GM12878 (cell line): ENCODE measurements at regions not wholly inside any gene's neighbourhood (a gene's known extent, or its start where the extent isn't known, plus 50 kb on each side); places are given as distances from the start of the nearest gene placed in this dataset.

ENCODE experiments used
- ATAC-seq: fragments of 200-7000 bp; cut with Tn5 transposase; 3 replicates; pipeline ENCODE4 v1.9.1; 2020; ENCODE audit warnings: mild to moderate bottlenecking, moderate library complexity
- BruUV-seq: library from RNA; stranded (reverse); fragments of 400-500 nt; replicated peaks from 2 replicates; lab custom pipeline; 2021; lab: Mats Ljungman, UMichigan
- CTCF ChIA-PET: fragments of 300-600 bp; sonication (Branson Sonifier 250); formaldehyde crosslinking; extraction: SDS; loops from one replicate; lab custom pipeline; 2021; ENCODE audit warnings: inconsistent platforms; lab: Yijun Ruan, JAX
- POLR2A ChIA-PET: fragments of 350-600 bp; formaldehyde crosslinking; extraction: SDS; loops from one replicate; lab custom pipeline; 2021; ENCODE audit warnings: inconsistent platforms; lab: Charles Lee
- RAD21 ChIA-PET: fragments of 300-600 bp; sonication (Branson Sonifier 250); formaldehyde crosslinking; loops from one replicate; lab custom pipeline; 2023; ENCODE audit warnings: antibody characterized with exemption; ENCODE audit not compliant: unreplicated experiment; lab: Charles Lee
- SMC1A ChIA-PET: fragments of 300-600 bp; sonication (Branson Sonifier 250); formaldehyde crosslinking; loops from one replicate; lab custom pipeline; 2023; ENCODE audit not compliant: unreplicated experiment, uncharacterized antibody; lab: Charles Lee
- DNase-seq: peaks from one replicate; pipeline ENCODE4 v3.0.0-alpha.2; 2011; ENCODE audit warnings: low read depth, low spot score
- FAIRE-seq: peaks from 3 replicates; lab custom pipeline; 2011; peaks lifted over from hg19 to GRCh38; lab: Jason Lieb, UNC
- H2AFZ ChIP-seq: 2 replicates; pipeline ENCODE4 v1.6.0; 2011; ENCODE audit warnings: low read depth, low read length, control low read depth; ENCODE audit not compliant: control insufficient read depth
- H3K27ac ChIP-seq: 2 replicates; pipeline ENCODE4 v1.5.1; 2011; ENCODE audit warnings: control low read depth; ENCODE audit not compliant: control insufficient read depth, insufficient read depth
- H3K27me3 ChIP-seq, 2 experiments: replicated peaks in 1 of 2; 2 replicates each; pipeline versions ENCODE4 v1.6.0 to v1.6.1; 2011; ENCODE audit warnings: low read length in 1 of 2; ENCODE audit not compliant: control insufficient read depth in 2 of 2, insufficient read depth in 2 of 2
- H3K36me3 ChIP-seq, 2 experiments: 2 replicates each; pipeline ENCODE4 v1.5.1; 2011; ENCODE audit warnings: low read length in 1 of 2; ENCODE audit not compliant: control insufficient read depth in 2 of 2, insufficient read depth in 2 of 2
- H3K4me1 ChIP-seq: 2 replicates; pipeline ENCODE4 v1.6.1; 2011; ENCODE audit warnings: mild to moderate bottlenecking, low read length, moderate library complexity, mixed read lengths; ENCODE audit not compliant: control insufficient read depth, insufficient read depth
- H3K4me2 ChIP-seq: 2 replicates; pipeline ENCODE4 v1.6.0; 2011; ENCODE audit warnings: control low read depth; ENCODE audit not compliant: control insufficient read depth, insufficient read depth
- H3K4me3 ChIP-seq: fragments of 200-600 bp; sonication (generic); 2 replicates; pipeline ENCODE4 v1.5.1; 2016
- H3K79me2 ChIP-seq: 2 replicates; pipeline ENCODE4 v1.6.0; 2011; ENCODE audit warnings: low read length; ENCODE audit not compliant: control insufficient read depth, insufficient read depth
- H3K9ac ChIP-seq: 2 replicates; pipeline ENCODE4 v1.8.0; 2011; ENCODE audit warnings: low read length, control low read depth, mixed read lengths; ENCODE audit not compliant: control insufficient read depth, insufficient read depth
- H3K9me3 ChIP-seq: replicated peaks from 3 replicates; pipeline ENCODE4 v1.5.1; 2011; ENCODE audit warnings: mild to moderate bottlenecking, low read length; ENCODE audit not compliant: control insufficient read depth, insufficient read depth
- H4K20me1 ChIP-seq: 2 replicates; pipeline ENCODE4 v1.6.0; 2011; ENCODE audit not compliant: control insufficient read depth, insufficient read depth
- CREM ChIP-seq: IDR thresholded peaks from 2 replicates; pipeline ENCODE4 v1.6.1; 2014; ENCODE audit warnings: antibody characterized with exemption, low read depth
- EP300 ChIP-seq, 2 experiments: fragments of 150-350 bp in 1 of 2; IDR thresholded peaks; 2 replicates each; pipeline ENCODE4 v1.6.1; 2011 to 2012; ENCODE audit warnings: low read depth in 2 of 2, low read length in 2 of 2, borderline replicate concordance in 1 of 2, improper control_type of control experiment in 1 of 2, inconsistent platforms in 1 of 2; ENCODE audit not compliant: control insufficient read depth in 1 of 2
- FOS ChIP-seq: IDR thresholded peaks from 3 replicates; pipeline ENCODE4 v1.6.1; 2011; ENCODE audit warnings: borderline replicate concordance; ENCODE audit not compliant: insufficient read length; ENCODE audit errors: extremely low read depth
- IKZF2 ChIP-seq, 2 experiments: fragments of 450-650 bp; IDR thresholded peaks; 2 replicates each; pipeline ENCODE4 v1.6.1; 2017; ENCODE audit warnings: mild to moderate bottlenecking in 2 of 2, moderate library complexity in 2 of 2
- MXI1 ChIP-seq: fragments of 150-350 bp; IDR thresholded peaks from 2 replicates; pipeline ENCODE4 v1.6.1; 2011; ENCODE audit warnings: low read depth, mild to moderate bottlenecking, inconsistent platforms, low read length, improper control_type of control experiment
- MYB ChIP-seq: fragments of 150-350 bp; IDR thresholded peaks from 2 replicates; pipeline ENCODE4 v1.6.1; 2014; ENCODE audit warnings: mild to moderate bottlenecking, low read depth, low read length, borderline replicate concordance
- MYC ChIP-seq: IDR thresholded peaks from 2 replicates; pipeline ENCODE4 v1.6.1; 2011; ENCODE audit warnings: mild to moderate bottlenecking, low read length, moderate library complexity, inconsistent platforms; ENCODE audit not compliant: insufficient read depth, insufficient replicate concordance, insufficient read length, severe bottlenecking
- NBN ChIP-seq: fragments of 450-650 bp; IDR thresholded peaks from 2 replicates; pipeline ENCODE4 v1.6.1; 2016
- POLR2AphosphoS2 ChIP-seq: IDR thresholded peaks from 2 replicates; pipeline ENCODE4 v1.6.1; 2011; ENCODE audit warnings: low read depth, mild to moderate bottlenecking, low read length, improper control_type of control experiment, moderate library complexity
- RCOR1 ChIP-seq: conservative IDR thresholded peaks from 2 replicates; pipeline ENCODE4 v1.6.1; 2012; ENCODE audit warnings: low read depth, low read length, improper control_type of control experiment
- TCF12 ChIP-seq: IDR thresholded peaks from 2 replicates; pipeline ENCODE4 v1.6.1; 2011; ENCODE audit warnings: low read depth, mild to moderate bottlenecking, low read length
- TCF7 ChIP-seq: IDR thresholded peaks from 2 replicates; pipeline ENCODE4 v1.6.1; 2014; ENCODE audit warnings: antibody characterized with exemption, borderline replicate concordance
- YBX1 ChIP-seq: fragments of 450-650 bp; IDR thresholded peaks from 2 replicates; pipeline ENCODE4 v1.6.1; 2016; ENCODE audit warnings: antibody characterized with exemption
- WGBS: methylation state at CpG from one replicate; pipeline ENCODE4 v1.1.6; 2016; ENCODE audit warnings: low lambda C conversion rate; ENCODE audit not compliant: insufficient replicate concordance, insufficient coverage; ENCODE audit errors: missing lambda C conversion rate; 5-methylcytosine and 5-hydroxymethylcytosine counted together
- in situ Hi-C: fragments of 300-500 bp; cut with MboI; formaldehyde crosslinking; loops from 9 replicates; pipeline ENCODE4 v1.14.3; 2018; ENCODE audit warnings: mixed read lengths
- intact Hi-C: fragments of 100-400 bp; cut with micrococcal nuclease; formaldehyde crosslinking; loops from one replicate; pipeline ENCODE4 v1.14.2; 2022; ENCODE audit not compliant: unreplicated experiment
- TF ChIP-seq, protein P1 (sequence below): fragments of 150-350 bp; IDR thresholded peaks from 2 replicates; pipeline ENCODE4 v1.6.1; 2014; ENCODE audit warnings: mild to moderate bottlenecking, low read depth, low read length
- TF ChIP-seq, protein P2 (sequence below): fragments of 450-650 bp; conservative IDR thresholded peaks from 2 replicates; pipeline ENCODE4 v1.6.1; 2017; ENCODE audit warnings: mild to moderate bottlenecking, moderate library complexity

GRCh38 chr3:139757448-139758030 is 79.8 kb upstream of the NMNAT3 start:
- ChIA-PET POLR2A (no interaction called here), SMC1A (no interaction called here), RAD21 (no interaction called here), CTCF (no interaction called here)
- Histone ChIP-seq H3K27me3 (no peaks in the 10 kb centered on the region; a peak in 1 of 4 replicates), H3K36me3 (no peaks in the 10 kb centered on the region), H3K9me3 (no peaks in the 10 kb centered on the region), H3K9ac (no peak overlapping the region), H4K20me1 (no peaks in the 10 kb centered on the region), H2AFZ (no peak overlapping the region), H3K4me1 (no peaks in the 10 kb centered on the region), H3K27ac (no peak overlapping the region), H3K4me2 (no peak overlapping the region), H3K4me3 (no peak overlapping the region), H3K79me2 (no peaks in the 10 kb centered on the region)
- no TSS peak for BruUV-seq
- TF ChIP-seq CREM (no peak), MYC (no peak), RCOR1 (no peak)
- TF ChIP-seq, protein P1, sequence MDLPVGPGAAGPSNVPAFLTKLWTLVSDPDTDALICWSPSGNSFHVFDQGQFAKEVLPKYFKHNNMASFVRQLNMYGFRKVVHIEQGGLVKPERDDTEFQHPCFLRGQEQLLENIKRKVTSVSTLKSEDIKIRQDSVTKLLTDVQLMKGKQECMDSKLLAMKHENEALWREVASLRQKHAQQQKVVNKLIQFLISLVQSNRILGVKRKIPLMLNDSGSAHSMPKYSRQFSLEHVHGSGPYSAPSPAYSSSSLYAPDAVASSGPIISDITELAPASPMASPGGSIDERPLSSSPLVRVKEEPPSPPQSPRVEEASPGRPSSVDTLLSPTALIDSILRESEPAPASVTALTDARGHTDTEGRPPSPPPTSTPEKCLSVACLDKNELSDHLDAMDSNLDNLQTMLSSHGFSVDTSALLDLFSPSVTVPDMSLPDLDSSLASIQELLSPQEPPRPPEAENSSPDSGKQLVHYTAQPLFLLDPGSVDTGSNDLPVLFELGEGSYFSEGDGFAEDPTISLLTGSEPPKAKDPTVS: no peak
- ATAC-seq (no peak), FAIRE-seq (no peak), DNase-seq (no peak)
- intact Hi-C loops (no loop called here), in situ Hi-C loops (no loop called here)

DNA sequence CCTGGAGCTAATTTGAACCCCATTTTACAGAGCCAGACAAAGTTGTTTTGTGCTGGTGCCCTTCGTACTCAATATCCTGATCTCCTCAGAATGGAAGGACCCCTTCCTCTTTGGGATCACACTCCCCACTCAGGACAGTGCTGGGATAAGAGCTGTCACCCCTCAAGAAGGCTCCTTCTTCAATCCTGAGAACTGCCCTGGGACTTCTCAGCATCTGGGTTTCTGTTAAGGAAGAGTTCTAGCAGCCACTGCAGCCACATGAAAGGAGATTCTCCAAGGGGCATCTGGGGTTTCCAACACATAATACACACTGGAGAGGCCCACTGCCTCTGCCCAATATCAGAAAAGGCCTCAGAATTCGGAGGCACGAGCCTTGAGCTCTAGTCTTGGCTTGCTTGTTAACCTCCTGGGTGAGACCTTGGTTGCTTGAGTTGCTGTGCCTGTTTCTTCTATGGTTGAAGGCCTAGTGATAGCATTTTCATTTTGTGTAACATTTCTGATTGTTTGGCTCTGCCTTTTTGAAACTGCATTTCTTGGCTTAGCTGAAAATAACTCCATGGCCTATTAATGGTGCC is 78.8 kb upstream of the NMNAT3 start:
- ChIA-PET POLR2A (no interaction called here), RAD21 (no interaction called here), CTCF (interaction anchor here (0.7 kb wide), 1 partner anchor 28 kb away, joined by 3 read pairs; no protein-coding TSS in a partner anchor), SMC1A (no interaction called here)
- Histone ChIP-seq H3K4me1 (no peaks in the 10 kb centered on the region), H3K79me2 (no peaks in the 10 kb centered on the region), H3K9me3 (no peaks in the 10 kb centered on the region), H3K4me2 (no peak overlapping the region), H2AFZ (no peak overlapping the region), H3K27ac (no peak overlapping the region), H3K9ac (no peak overlapping the region), H3K36me3 (no peaks in the 10 kb centered on the region), H4K20me1 (no peaks in the 10 kb centered on the region), H3K27me3 (no peaks in the 10 kb centered on the region; a peak in 1 of 4 replicates), H3K4me3 (no peak overlapping the region)
- ATAC-seq: no peak
- FAIRE-seq: no peak
- intact Hi-C loops: no loop called here
- DNase-seq: no peak
- no TSS peak for BruUV-seq
- WGBS: 17% methylated on average over 3 of the region's 3 CpGs
- TF ChIP-seq FOS (no peak), NBN (no peak), IKZF2 (IDR thresholded peaks at IDR 0.05) (no peak), TCF7 (no peak), POLR2AphosphoS2 (no peak), YBX1 (no peak), TCF12 (no peak), MYB (no peak), EP300 (IDR thresholded peaks at IDR 0.05; ENCODE audit: borderline replicate concordance in 1 of 2, control insufficient read depth in 1 of 2, low read depth in 2 of 2, low read length in 2 of 2) (no peak), MXI1 (no peak)
- TF ChIP-seq, protein P2, sequence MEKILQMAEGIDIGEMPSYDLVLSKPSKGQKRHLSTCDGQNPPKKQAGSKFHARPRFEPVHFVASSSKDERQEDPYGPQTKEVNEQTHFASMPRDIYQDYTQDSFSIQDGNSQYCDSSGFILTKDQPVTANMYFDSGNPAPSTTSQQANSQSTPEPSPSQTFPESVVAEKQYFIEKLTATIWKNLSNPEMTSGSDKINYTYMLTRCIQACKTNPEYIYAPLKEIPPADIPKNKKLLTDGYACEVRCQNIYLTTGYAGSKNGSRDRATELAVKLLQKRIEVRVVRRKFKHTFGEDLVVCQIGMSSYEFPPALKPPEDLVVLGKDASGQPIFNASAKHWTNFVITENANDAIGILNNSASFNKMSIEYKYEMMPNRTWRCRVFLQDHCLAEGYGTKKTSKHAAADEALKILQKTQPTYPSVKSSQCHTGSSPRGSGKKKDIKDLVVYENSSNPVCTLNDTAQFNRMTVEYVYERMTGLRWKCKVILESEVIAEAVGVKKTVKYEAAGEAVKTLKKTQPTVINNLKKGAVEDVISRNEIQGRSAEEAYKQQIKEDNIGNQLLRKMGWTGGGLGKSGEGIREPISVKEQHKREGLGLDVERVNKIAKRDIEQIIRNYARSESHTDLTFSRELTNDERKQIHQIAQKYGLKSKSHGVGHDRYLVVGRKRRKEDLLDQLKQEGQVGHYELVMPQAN: no peak
- in situ Hi-C loops: no loop called here
